CD4-positive, alpha-beta T cell treated with Interleukin-1 beta for 1 hour (primary cell): ENCODE measurements at regions not wholly inside any gene's neighbourhood (a gene's known extent, or its start where the extent isn't known, plus 50 kb on each side); places are given as distances from the start of the nearest gene placed in this dataset.
"Not testable (repeated sequence)": the region's sequence is repeated elsewhere in the genome, so short reads cannot be mapped to it uniquely, and the experiment has no call there.

Experiments used
- DNase-seq, 2 donors: peaks; one replicate each; pipeline ENCODE4 v3.0.0-alpha.2; 2020 to 2022

DNA sequence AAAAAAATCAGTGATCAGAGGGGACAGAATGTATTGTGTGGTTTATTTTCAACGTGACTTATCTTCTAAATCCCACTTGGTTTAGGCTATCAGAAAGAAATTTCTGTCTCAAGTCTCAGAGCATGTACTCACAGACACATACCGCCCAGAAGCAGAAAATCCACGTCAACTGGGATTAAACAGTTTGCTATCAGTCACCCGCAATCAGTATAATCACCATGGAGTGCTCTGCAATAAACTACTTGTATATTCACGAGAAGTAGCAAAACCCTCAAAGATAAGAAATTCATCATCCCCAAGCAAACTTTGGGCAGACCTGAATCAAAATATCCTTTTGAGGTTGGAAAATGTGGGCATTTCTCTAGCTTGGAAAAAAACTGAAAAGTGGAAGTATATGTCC, 259.1 kb downstream of the FGFR2 start:
- no peak for DNase-seq

DNA sequence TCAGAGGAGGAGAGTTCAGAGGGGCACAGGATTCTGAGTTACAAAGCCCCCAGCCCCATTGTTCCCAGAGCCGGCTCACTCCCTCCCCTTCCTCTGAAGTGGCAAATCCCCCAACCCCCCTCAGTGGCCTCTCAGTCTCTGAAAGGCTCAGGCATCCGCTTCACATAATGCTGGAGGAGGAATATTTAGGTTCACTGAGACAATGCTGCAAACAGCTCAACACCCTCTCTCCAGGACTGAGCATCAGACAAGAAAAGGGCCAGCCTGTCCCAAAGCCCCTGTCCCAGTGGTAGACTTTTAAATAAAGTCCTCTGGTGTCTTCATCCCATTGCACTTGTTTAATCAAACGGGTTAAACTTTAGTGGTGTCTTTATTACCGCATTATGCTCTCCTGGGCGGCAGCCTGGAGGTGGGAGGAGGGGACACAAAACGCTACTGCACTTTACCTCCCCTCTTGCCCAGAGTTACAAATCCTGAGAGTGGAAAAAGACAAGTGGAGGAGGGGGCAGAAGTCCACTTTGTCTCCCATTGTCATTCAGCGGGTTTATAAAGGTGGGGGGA, 257.9 kb downstream of the FGFR2 start:
- DNase-seq, result no peak

DNA sequence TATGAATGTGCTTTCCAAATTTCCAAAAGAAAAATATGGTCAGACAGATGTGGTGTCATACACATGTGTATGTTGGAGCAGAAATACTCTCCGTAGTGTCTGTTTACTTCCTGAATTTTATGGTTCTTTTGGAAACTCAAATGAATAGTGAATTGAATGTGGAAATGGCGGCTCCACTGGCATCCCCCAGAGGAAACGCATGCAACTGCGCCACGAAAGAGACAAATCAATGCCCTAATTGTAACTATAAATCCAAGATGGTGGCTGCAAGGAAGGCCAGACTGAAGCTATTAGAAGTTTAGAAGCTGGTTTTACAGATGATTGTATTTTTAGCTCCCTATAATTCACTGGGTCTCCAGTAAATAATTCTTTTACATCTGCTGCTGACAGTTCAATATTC, 246.7 kb downstream of the FGFR2 start:
- DNase-seq, result no peak

DNA sequence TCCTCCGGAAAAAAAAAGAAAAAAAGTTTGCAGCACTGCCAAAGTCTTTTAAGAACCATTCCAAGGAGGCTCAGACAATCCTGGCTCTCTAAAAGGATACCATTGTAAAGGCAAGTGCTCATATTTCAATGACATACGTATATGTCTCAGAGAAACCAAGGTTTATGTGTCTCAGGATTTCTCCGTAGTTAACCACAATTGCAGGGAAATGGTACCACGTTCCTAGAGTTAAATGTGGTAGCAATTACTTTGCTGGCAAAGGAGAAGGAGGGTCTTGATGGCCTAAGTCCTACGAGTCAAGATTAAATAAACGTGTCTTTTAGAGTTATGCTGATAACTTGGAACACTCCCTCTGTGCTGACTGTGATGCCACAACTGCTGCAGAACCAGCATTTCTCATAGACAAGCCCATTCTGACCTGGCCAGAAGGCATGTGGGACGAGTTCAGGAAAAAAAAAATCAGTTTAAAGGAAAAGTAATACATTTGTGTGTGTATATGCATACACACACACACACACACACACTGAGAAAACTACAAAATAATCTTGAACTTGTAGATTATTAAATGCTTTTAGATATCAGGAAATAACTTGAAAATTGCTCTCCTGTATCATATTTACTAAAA, 245.9 kb downstream of the FGFR2 start:
- no peak for DNase-seq

DNA sequence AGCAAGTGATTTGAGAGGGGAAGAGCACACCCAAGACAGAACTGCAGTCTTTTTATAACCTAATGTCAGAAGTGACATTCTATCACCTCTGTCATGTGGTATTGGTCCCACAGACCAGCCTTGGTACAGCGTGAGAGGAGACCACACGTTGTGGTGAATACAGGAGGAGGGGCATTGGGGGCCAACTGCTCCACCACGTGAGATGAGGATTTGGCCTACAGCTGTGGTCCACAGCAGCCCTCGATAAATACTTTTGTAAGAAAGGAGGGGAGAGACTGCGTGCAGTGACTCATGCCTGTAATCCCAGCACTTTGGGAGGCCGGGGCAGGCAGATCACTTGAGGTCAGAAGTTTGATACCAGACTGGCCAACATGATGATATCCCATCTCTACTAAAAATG, 243.1 kb downstream of the FGFR2 start:
- DNase-seq, result no peak

DNA sequence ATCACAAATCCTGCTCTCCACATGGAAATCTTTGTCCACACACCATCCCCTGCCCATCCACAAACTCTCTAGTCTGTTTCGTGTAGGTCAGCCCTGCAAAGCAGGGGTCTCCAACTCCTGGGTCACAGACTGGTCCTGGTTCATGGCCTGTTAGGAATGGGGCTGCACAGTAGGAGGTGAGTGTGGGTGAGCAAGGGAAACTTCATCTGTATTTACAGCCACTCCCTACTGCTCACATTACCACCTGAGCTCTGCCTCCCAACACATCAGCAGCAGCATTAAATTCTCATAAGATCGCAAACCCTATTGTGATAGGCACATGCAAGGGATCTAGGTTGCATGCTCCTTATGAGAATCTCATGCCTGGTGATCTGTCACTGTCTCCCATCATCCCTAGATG, 242.1 kb downstream of the FGFR2 start:
- DNase-seq, result no peak

DNA sequence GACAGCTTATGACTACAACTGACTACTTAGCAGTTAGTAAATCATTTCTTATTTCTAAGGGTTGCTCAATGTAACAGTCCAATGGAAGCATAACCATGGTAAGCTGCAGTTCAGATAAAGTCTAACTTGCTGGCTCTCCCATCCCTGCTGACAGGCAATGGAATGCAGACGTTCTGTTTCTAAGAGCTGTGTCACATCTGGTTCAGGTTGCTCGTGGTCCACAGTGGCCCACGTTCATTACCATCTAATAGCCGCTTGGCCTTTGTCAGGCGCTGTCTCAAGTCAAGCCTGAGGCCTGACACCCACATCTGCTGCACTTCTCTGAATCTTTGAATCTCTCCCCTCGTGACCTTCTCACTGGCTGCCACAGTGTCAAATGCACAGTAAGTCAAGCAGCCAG, 240.8 kb downstream of the FGFR2 start:
- DNase-seq, result no peak

DNA sequence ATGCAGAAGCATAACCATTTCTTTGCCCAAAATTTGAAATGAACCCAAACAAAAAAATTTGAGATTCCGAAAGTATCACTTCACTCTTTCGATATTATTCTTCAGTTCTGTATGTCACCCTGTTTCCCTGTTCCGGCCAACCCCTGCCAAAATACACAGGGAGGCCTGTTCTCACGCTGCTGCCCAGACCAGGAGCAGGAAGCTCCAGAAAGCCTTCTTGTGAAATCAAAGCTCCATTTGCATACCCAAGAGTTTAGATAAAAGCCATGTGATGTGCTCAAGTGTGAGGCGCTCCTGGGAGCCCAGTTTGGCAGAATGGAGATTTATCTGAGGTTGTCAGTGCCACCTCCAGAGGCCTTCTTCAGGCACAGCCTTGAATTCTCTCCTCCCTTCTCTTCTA, 236.2 kb downstream of the FGFR2 start:
- no peak for DNase-seq

DNA sequence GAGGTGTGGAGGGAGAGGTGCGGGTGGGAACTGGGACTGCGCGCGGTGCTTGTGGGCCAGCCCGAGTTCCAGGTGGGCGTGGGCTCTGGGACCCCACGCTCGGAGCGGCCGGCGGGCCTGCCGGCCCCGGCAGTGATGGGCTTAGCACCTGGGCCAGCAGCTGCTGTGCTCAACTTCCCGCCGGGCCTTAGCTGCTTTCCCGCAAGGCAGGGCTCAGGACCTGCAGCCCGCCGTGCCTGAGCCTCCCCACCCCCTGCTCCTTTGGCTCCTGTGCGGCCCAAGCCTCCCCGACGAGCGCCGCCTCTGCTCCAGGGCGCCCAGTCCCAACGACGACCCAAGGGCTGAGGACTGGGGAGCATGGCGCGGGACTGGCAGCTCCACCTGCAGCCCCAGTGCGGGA, 232.7 kb downstream of the FGFR2 start:
- no peak for DNase-seq

DNA sequence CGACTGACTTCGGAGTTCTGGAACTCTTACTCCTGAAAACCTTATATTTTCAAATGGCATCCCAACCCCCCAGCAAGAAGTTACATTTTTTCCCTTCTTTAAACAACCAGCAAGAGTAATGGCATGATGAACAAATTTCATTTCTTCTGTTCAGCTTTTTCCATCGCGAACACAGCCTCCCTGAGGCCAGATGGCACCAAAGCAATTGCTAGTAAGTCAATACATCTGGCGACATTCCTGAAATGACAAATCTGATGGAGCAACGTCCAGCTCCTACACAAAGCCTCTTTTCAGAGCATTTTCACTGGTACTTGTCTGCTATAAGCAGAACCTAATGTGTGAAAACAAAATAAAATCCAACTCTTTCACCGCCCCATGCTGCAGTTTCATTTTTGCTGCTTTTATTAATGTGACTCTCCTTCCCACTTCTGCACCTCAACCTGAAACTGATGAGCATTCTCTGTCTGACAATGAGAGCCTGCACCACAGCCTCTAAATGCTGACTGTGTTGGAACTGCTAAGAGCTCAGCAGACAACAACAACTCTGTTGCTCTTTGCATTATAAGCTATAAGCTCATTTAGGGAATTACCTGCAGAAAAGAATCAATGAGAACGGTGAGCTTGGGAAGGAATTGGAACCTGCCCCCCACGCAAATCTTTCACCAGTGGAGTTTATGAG, 229.8 kb downstream of the FGFR2 start:
- DNase-seq, result no peak

DNA sequence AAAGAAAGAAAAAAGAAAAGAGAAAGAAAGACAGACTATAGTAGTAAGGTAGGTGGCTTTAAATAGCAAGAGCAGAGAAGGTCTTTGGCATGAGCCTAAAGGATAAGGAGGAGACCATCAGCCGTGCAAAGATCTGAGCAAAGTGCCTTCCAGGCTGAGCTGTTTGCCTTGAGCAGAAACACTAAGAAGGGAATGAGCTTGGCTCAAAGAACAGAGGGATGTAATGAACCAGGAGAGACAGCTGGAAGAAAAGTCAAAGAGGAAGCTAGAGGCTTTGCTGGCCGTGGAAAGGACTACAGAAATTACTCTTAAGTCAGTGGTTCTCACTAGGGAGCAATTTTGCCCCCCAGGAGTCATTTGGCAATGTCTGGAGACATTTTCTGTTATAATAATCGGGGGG, 228.6 kb downstream of the FGFR2 start:
- no peak for DNase-seq

DNA sequence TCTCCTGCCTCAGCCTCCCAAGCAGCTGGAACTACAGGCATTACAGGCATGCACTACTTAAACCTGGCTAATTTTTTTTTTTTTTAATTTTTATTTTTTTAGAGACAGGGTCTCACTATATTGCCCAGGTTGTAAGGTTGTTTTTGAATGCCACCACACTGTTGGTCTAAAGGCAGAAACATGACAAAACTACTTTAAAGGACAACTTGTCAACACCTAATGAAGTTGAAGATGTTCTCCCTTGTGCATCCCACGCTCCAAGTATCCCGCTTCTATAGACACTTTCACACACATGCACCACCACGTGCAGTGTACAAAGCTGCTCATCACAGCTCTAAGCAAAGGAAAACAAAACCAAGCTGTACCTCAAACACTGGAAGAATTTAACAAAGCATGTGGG, 226.4 kb downstream of the FGFR2 start:
- DNase-seq, result no peak

DNA sequence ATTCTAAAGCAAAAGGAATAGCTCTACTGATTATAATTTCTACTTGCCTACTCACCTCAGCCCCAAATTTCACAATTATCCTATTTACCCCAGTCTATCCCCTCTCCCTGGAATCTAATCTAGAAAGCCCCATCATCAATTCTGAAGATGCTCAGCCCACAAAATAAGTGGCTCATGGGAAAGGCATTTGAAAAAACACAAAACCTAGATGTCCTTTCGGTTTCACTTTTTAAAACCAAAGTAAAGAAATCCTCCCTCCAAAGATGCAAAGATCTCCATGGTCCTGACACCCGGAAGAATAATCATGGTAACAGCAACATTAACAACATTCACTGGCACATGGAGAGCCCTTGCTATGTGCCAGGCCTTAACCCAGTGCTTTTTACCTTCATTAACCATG, 224.8 kb downstream of the FGFR2 start:
- DNase-seq, result no peak

DNA sequence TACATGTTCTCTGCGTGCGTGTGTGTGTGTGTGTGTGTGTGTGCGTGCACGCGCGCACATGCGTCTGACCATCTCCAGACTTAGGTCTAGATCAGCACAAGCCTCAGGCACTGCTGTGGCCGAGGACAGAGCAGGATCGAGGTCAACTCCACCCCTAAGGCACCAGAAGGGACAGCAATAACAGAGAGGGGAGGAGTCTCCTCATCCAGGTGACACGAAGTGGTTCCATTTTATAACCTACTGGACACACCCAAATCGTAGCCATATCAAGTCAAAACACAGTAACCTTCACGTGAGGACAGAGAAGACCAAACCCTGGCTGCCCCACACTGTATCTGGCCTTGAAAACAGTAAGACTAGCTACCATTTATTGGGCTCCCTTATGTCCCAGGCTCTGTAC, 224.1 kb downstream of the FGFR2 start:
- DNase-seq, result no peak

DNA sequence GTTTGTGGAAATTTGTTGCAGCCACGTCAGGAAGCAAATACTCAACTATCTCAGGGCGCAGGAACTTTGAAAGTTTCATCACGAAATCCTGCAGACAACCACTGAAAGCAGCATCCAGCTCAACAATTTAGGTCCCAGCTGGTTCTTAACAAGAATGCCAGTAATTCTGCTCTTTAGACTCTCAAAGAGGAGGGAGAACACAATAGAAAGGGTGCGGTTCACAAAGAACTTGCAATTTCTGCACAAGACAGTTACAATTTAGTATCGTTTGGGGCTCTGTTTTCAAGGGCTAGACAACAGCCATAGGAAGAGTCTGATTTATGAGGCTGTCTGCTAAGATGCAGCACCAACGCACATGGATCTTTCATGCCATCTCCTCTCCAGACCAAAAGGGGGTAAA, 223.1 kb downstream of the FGFR2 start:
- DNase-seq, result no peak

DNA sequence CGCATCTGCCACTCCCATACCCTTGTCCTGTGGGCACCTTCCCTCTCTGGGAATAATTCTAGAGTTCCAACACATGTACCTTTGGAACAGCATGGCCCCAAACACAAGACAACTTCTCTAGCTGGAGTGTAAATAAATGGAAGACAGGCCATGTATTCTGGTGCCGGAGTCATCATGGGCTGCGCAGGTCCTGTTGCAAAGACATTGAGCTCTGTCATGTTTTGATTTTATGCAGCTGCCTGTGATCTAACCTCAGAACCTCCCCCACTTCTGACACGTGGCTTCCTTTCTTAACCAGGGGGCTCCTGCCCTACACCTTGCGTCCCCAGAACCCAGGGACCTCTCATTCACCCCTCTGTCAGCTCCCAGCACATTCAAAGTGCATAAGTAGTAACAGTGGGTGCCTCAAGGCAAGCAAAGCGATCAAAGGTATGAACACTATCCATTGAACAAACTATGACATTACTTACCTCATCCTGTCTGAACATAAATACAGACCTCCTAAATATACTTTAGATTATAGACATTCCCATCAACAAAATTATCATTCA, 219.9 kb downstream of the FGFR2 start:
- no peak for DNase-seq

DNA sequence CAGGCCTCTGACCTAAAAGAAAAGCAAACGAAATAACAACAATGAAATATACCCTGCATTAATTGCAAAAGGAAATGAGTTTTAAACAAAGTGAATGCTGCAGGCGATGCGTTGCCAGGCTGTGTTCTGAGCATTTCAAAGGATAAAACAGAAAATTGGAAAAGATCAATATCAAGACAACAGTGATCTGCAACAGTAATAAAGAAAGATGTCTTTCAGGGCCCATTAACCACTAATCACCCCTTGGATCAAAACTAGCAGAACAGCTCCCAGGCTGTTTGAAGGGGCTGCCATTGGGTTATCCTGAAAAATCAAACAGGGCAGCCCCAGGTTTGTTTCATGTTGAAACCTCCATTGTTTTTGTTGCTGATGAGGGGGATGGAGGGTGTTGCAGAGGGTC, 219.2 kb downstream of the FGFR2 start:
- DNase-seq, result no peak

DNA sequence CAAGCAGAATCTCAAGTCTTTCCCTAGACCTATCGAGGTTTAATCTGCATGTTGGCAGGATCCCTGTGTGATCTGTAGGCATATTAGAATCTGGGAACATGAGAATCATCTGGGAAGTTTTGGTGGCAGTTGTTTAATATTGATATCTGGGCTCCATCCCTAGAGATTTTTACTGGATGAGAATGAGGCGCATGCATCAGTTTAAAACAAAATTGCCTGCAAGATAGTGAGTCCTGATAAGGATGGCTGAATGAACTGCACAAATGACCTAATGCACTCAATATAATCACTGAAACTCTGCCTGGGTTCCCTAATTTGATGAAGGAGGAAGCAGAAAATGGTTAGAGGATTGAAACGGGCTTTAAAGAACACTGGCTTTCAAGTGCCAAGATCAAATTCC, 218.0 kb downstream of the FGFR2 start:
- no peak for DNase-seq

DNA sequence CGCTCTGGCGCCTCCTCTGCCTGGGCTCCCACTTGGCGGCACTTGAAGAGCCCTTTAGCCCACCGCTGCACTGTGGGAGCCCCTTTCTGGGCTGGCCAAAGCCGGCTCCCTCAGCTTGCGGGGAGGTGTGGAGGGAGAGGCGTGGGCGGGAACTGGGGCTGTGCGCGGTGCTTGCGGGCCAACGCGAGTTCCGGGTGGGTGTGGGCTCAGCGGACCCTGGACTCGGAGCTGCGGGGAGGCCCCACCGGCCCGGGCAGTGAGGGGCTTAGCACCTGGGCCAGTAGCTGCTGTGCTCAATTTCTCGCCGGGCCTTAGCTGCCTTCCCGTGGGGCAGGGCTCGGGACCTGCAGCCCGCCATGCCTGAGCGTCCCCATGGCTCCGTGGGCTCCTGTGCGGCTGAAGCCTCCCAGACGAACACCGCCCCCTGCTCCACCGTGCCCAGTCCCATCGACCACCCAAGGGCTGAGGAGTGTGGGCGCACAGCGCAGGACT, 216.2 kb downstream of the FGFR2 start:
- not testable (repeated sequence) for DNase-seq

DNA sequence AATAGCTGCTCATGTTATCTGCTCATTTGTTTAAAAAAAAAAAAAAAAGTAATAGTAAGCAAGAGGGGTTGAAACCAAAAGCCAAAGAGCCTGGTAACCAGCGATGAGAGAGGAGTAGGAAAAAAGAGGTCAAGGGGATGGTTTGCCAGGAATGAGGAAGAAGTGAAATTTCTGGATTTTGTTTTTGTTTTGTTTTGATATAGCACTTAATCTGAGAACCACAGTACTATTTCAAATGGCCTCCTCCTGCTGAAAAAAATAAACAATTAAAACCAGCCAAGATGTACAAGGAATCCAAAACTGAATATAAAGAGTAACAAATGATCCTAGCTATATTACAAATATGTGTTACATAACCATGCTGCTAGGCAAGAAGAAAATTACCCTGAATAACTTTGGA, 213.1 kb downstream of the FGFR2 start:
- DNase-seq, result no peak

DNA sequence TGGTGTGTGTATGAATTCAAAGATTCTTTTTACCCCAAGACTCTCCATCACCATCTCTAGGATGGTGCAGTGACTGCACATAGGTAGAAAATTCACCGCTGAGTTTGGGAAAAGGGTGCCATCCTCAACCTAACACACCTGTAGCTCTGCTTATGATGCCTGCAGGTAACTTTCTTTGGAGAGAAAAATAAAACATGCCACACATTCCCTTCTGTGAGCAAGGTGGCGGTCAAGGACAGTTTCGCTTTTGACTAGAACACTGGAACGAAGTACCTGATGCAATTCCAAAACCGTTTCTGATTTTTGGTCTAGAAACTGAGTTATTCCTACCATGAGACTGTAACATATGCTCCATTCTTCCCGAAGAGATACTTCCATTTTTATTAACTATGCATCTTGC, 205.6 kb downstream of the FGFR2 start:
- no peak for DNase-seq

DNA sequence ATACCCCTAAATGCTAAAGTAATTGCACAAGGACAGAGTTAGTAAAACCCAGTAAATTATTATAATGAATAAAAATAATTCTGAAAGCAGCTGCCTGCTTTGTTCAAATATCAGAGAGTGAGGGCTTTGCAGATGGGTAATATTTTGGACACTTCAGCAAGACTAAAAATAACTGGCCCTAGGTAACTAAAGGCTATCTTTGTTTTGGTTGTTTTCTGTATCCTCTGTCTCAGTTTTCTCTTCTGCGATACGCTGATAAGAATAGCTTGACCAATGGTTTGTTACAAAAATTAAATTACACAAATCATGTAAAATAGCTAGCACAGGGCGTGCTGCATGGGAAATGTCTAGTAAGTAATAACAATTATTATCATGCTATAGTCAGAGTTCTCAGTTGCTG, 204.7 kb downstream of the FGFR2 start:
- no peak for DNase-seq

DNA sequence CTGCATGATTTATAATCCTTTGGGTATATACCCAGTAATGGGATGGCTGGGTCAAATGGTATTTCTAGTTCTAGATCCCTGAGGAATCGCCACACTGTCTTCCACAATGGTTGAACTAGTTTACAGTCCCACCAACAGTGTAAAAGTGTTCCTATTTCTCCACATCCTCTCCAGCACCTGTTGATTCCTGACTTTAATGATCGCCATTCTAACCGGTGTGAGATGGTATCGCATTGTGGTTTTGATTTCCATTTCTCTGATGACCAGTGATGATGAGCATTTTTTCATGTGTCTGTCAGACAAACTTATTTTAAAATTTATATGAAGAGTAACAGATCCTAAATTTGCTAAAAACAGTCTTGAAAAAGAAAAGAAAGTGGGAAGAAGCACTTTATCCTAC, 197.7 kb downstream of the FGFR2 start:
- DNase-seq, result not testable (repeated sequence)

DNA sequence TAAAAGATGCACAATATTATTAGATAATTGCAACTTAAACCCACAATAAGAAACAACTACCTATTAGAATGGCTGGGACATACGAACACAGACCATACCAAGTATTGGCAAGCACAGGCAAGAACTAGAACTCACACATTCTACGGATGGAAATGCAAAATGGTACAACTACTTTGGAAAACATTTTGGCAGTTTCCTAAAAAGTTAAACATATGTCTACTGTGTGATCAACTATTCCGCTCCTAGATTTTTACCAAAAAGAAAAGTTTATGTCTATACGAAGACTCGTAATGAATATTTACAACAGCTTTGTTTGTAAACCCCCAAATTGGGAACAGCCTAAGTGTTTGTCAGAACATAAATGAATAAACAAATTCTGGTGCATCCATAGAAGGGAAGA, 194.7 kb downstream of the FGFR2 start:
- no peak for DNase-seq
